ENCODE measurements at regions not wholly inside any gene's neighbourhood (a gene's known extent, or its start where the extent isn't known, plus 50 kb on each side); places are given as distances from the start of the nearest gene placed in this dataset.

- TF ChIP-seq CTCF (IDR thresholded peaks at IDR 0.05), result no peak
- TF ChIP-seq POLR2A (IDR thresholded peaks at IDR 0.05), result no peak
These were observed 363.4 kb upstream of the GCFC2 start for GRCh38 chr2:76073992-76074604.
